GM12892 (cell line): ENCODE measurements at regions not wholly inside any gene's neighbourhood (a gene's known extent, or its start where the extent isn't known, plus 50 kb on each side); places are given as distances from the start of the nearest gene placed in this dataset.
"Not testable (repeated sequence)": the region's sequence is repeated elsewhere in the genome, so short reads cannot be mapped to it uniquely, and the experiment has no call there.

Experiments used
- DNase-seq: peaks from one replicate; pipeline ENCODE4 v3.0.0; 2011; ENCODE audit not compliant: insufficient read length
- FAIRE-seq: peaks from 2 replicates; lab custom pipeline; 2011; peaks lifted over from hg19 to GRCh38; lab: Jason Lieb, UNC
- POLR2A ChIP-seq: IDR thresholded peaks from 2 replicates; pipeline ENCODE4 v1.6.1; 2011; ENCODE audit warnings: low read depth, low read length, control low read depth
- POLR2AphosphoS5 ChIP-seq: IDR thresholded peaks from 2 replicates; pipeline ENCODE4 v1.6.1; 2011; ENCODE audit warnings: low read depth, low read length, control low read depth
- TAF1 ChIP-seq: IDR thresholded peaks from 2 replicates; pipeline ENCODE4 v1.6.1; 2011; ENCODE audit warnings: low read depth, mild to moderate bottlenecking, control low read depth, low read length, borderline replicate concordance

DNA sequence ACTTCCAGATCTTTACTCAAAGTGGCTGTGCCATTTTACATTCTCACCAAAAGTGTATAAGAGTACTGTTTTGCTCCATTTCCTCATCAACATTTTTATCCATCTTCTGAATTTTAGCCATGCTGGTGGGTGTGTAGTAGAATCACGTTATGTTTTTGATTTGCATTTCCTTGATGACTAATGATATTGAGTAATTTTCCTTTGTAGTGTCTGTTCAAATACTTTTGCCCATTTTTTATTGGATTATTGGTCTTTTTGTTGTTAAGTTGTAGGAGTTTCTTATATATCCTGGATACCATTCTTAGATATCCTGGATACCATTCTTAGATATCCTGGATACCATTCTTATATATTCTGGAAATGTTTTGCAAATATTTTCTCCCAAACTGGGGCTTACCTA, 344.9 kb downstream of the LRRC3B start:
- FAIRE-seq: no peak
- no peak for DNase-seq
- TF ChIP-seq POLR2A (no peak), POLR2AphosphoS5 (no peak)

DNA sequence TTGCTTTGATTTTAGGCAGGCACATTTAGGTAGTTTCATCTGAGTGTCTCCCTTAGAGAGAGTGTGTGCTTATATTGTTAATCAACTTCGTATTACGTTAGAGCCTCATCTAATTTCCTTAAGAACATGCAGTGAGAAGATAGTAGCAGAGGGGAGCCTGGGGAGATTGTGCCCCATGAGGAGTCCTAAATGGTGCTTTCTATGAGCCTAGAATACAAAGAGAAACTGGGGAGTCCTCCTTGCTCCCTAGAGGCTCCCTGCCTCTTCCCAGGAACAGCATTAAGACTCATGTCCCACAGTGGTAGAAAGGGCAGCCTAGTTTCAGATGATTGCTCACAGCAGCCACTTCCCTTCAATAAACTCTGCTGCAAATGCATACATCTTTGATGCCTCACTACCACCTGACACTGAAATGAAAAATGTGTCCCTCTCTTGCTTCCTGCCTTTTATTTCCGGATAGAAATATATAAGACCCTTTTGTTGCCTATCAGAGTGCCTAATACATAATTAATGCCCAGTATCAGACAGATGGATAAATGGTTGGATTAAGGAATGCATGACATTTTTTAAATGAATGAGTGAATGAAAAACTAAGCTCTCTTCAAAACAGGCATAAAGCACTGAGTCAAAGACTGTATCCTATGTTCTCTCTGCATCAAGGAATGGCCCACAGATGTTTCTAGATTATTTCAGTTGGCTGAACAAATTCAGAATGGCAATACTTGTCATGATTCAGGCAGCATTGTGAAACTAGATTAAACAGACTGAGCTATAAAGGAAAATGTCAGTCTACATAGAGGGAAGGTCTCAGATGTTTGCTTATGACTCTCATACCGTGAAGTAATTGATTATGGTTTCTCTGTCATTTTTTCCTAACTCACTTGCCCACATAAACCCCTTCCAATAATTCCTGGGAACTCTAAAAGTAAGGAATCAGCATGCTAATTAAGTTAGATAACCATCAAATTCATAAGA, 362.1 kb downstream of the LRRC3B start:
- FAIRE-seq (no peak), DNase-seq (no peak)
- TF ChIP-seq POLR2AphosphoS5 (no peak), TAF1 (no peak), POLR2A (no peak)

DNA sequence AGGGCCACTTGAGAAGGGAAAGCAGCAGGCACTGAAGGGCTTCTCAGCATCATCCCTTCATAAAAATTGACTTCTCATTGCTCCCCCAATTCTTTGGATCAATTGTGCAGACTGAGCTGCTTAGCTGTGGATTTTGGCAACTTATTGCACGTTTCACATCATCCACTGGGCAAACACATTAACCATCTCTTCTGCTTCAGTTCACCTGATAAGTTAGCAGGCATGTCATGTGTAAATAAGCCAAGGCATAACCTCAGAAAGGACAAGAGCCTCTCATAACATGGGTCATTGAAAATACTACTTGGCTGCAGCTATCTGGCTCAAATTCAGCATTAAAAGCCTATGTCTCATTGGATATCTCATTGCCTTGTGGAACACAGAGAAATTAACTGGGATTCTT, 366.5 kb downstream of the LRRC3B start:
- no peak for TF ChIP-seq TAF1
- no peak for TF ChIP-seq POLR2AphosphoS5
- no peak for TF ChIP-seq POLR2A
- FAIRE-seq: no peak

DNA sequence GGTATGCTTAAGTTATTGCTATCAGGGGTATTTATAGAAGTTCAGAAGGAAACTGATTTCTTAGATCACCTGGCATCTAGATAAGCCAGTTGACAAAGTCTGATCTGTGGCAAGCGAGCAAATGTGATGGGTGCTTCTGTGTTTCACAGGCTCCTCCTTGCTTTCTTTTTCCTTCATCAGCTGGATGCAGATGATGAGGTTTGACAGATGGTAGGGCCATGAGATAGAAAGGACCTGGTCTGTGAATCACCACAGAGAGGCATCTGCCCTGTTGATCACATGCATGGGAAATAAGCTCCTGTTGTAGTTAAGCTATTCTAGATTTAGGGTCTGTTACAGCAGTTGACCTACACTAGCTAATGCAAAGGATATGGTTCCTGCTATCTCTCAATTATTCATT, 372.0 kb downstream of the NEK10 start:
- no peak for FAIRE-seq
- TF ChIP-seq TAF1 (no peak), POLR2AphosphoS5 (no peak), POLR2A (no peak)
- DNase-seq: no peak

More for the DNA sequence above, 366.5 kb downstream of the LRRC3B start:
- no peak for DNase-seq

DNA sequence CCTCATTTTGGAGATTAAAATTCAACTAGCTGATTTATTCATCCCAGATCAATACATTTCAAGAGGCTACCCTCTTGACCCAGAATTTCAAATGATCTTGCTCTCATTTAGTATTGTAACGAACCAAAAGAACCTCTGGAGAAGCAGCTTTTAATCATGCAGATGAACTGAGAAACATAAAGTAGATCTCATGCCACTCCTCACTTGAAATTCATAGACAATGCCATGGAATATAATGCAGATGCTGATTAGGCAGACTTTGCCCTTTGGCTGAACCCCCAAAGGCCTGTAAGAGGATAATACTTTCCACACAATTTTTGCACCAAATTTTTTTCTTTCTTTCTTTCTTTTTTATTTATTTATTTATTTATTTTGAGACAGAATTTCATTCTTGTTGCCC, 358.3 kb downstream of the NEK10 start:
- no peak for FAIRE-seq
- no peak for DNase-seq
- no peak for TF ChIP-seq TAF1
- TF ChIP-seq POLR2AphosphoS5: no peak
- no peak for TF ChIP-seq POLR2A

DNA sequence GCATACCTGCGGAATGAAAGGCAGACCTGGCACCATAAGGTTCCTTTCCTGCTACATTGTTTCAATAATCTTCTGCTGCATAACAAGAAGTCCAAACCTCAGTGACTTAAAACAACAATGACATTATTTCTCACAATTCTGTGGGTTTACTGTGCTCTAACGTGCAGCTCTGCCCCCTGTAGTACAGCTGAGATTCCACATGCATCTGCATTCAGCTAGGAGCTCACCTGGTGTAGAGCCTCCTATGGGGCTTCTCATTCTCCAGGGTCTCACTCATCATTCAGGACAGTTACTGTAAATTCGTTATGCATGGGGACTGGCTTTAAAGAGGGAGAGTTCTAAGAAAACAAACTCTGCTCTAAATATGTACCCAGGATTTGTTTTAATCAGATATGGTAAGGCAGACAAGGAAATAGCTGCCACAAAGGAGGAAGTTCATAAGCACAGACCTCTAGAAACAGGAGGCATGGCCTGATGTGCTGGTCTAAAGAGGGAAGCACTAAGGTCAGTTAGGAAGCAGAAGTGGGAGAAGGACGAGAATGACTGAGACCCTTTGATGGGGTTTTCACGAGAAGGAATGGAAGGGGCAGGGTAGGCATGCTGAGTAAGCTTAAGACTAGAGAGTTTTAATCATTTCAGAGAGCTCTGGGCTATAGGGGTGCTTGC, 347.0 kb downstream of the NEK10 start:
- no peak for DNase-seq
- FAIRE-seq: no peak
- TF ChIP-seq TAF1 (no peak), POLR2AphosphoS5 (no peak), POLR2A (no peak)

- DNase-seq: no peak
- TF ChIP-seq POLR2AphosphoS5 (no peak), TAF1 (no peak), POLR2A (no peak)
- FAIRE-seq: no peak
Measured at GRCh38 chr3:27024493-27024892, 344.7 kb downstream of the NEK10 start.

- no peak for DNase-seq
- TF ChIP-seq POLR2AphosphoS5: no peak
- no peak for TF ChIP-seq TAF1
- TF ChIP-seq POLR2A: no peak
- no peak for FAIRE-seq
Measured at GRCh38 chr3:27025718-27026117, 343.5 kb downstream of the NEK10 start.

DNA sequence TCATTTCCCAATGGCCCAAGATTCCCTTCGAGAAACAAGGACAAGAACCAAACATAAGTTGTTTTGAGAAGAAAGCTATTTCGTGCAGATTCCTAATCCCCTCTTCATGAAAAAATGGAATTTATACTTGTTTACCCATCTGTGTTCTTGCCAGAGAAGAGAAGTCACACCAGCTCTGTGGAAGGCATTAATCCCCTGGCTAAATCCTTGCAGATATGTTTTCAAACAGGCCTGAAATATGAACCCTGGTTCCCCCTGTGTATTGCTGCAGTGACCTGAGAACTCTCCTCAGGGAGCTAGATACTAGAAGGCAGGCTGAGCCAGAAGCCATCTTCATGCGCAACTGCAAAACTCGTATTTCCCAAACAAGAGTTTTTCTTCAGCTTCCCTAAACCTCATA, 337.7 kb downstream of the NEK10 start:
- FAIRE-seq (no peak), DNase-seq (no peak)
- TF ChIP-seq POLR2AphosphoS5 (no peak), TAF1 (no peak), POLR2A (no peak)

GRCh38 chr3:27034255-27034654, 334.9 kb downstream of the NEK10 start:
- TF ChIP-seq POLR2AphosphoS5 (no peak), POLR2A (no peak), TAF1 (no peak)
- FAIRE-seq: no peak
- DNase-seq: no peak

DNA sequence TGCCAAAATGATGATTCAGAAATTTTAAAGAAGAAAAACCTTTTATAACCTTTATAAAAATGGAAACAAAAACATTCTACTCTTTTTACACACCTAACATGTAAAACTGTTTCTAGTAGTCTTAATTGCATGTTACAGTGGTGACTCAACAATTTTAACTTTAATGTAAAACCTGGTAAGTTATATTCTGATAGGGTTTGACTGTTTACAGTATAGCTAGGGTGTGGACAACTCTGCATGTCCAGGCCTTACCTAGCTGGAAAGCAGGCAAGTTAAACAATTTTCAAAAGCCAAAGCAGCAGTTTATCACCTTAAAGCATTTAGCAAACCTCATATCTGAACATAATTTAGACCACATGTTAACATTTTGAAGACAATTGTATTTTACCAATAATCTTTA, 328.5 kb downstream of the NEK10 start:
- TF ChIP-seq POLR2A (no peak), POLR2AphosphoS5 (no peak), TAF1 (no peak)
- FAIRE-seq (no peak), DNase-seq (no peak)

GRCh38 chr3:27042541-27042940, 326.6 kb downstream of the NEK10 start:
- FAIRE-seq, DNase-seq: not testable (repeated sequence)
